H1 (cell line): ENCODE measurements at regions not wholly inside any gene's neighbourhood (a gene's known extent, or its start where the extent isn't known, plus 50 kb on each side); places are given as distances from the start of the nearest gene placed in this dataset.

Experiments
- CTCF ChIA-PET: fragments of 300-600 bp; sonication (Branson Sonifier 250); formaldehyde crosslinking; loops from one replicate; lab custom pipeline; 2021; ENCODE audit not compliant: partially characterized antibody; lab: Charles Lee
- POLR2A ChIA-PET: fragments of 300-600 bp; sonication (Branson Sonifier 250); formaldehyde crosslinking; loops from one replicate; lab custom pipeline; 2021; ENCODE audit warnings: inconsistent platforms; ENCODE audit not compliant: partially characterized antibody; lab: Charles Lee
- DNase-seq, 2 experiments: peaks; one replicate each; pipeline versions ENCODE4 v3.0.0 to v3.0.0-alpha.2; 2010 to 2022; ENCODE audit warnings: low spot score in 2 of 2, low read depth in 1 of 2, mixed read lengths in 1 of 2
- FAIRE-seq: peaks from 2 replicates; lab custom pipeline; 2011; peaks lifted over from hg19 to GRCh38; lab: Jason Lieb, UNC
- H2AFZ ChIP-seq: 2 replicates; pipeline ENCODE4 v1.8.1; 2012; ENCODE audit warnings: low read length, inconsistent platforms
- H2AK5ac ChIP-seq: 2 replicates; pipeline ENCODE4 v1.6.1; 2013; ENCODE audit warnings: low read depth, low read length
- H2BK120ac ChIP-seq: replicated peaks from 2 replicates; pipeline ENCODE3; 2013; ENCODE audit warnings: low read depth, low read length, inconsistent platforms
- H2BK12ac ChIP-seq: 2 replicates; pipeline ENCODE4 v1.6.1; 2013; ENCODE audit warnings: low read depth, low read length
- H2BK15ac ChIP-seq: 2 replicates; pipeline ENCODE4 v1.6.1; 2013; ENCODE audit warnings: low read length
- H2BK20ac ChIP-seq: 2 replicates; pipeline ENCODE4 v1.6.1; 2013; ENCODE audit warnings: low read length
- H2BK5ac ChIP-seq: 2 replicates; pipeline ENCODE4 v1.6.1; 2013; ENCODE audit warnings: low read depth, low read length
- H3K14ac ChIP-seq: 2 replicates; pipeline ENCODE4 v1.6.1; 2013; ENCODE audit warnings: inconsistent platforms; ENCODE audit not compliant: insufficient read length
- H3K18ac ChIP-seq: 2 replicates; pipeline ENCODE4 v1.6.1; 2013; ENCODE audit warnings: low read length; ENCODE audit errors: extremely low read depth
- H3K23ac ChIP-seq: 2 replicates; pipeline ENCODE4 v1.6.1; 2013; ENCODE audit warnings: inconsistent platforms; ENCODE audit not compliant: insufficient read length
- H3K23me2 ChIP-seq: 2 replicates; pipeline ENCODE4 v1.6.1; 2013; ENCODE audit warnings: low read depth, low read length
- H3K27ac ChIP-seq: 2 replicates; pipeline ENCODE4 v1.6.1; 2011; ENCODE audit warnings: low read depth, low read length, inconsistent platforms
- H3K27me3 ChIP-seq, 4 experiments: replicated peaks in 1 of 4; 1 replicate in 1 of 4; 2 replicates in 3 of 4; pipeline versions ENCODE4 v1.6.1 to v1.8.1; 2011 to 2013; ENCODE audit warnings: low read length in 3 of 4, mild to moderate bottlenecking in 3 of 4, inconsistent platforms in 2 of 4, mixed read lengths in 2 of 4, moderate library complexity in 1 of 4; ENCODE audit not compliant: control insufficient read depth in 3 of 4, insufficient read depth in 3 of 4; ENCODE audit errors: extremely low read depth in 1 of 4
- H3K36me3 ChIP-seq, 4 experiments: 2 replicates each; pipeline versions ENCODE4 v1.6.1 to v1.8.1; 2011 to 2013; ENCODE audit warnings: mild to moderate bottlenecking in 4 of 4, low read length in 3 of 4, moderate library complexity in 2 of 4, control low read depth in 1 of 4, inconsistent platforms in 1 of 4; ENCODE audit not compliant: insufficient read depth in 4 of 4, control insufficient read depth in 2 of 4
- H3K4ac ChIP-seq: replicated peaks from 2 replicates; pipeline ENCODE3; 2013; ENCODE audit warnings: low read length, low read depth, mixed read lengths, inconsistent platforms; ENCODE audit not compliant: insufficient read length
- H3K4me1 ChIP-seq, 4 experiments: replicated peaks in 1 of 4; 1 replicate in 1 of 4; 2 replicates in 3 of 4; pipeline versions ENCODE4 v1.6.1 to v1.8.1; 2011 to 2013; ENCODE audit warnings: low read length in 3 of 4, inconsistent platforms in 2 of 4, mixed read lengths in 1 of 4; ENCODE audit not compliant: insufficient read depth in 4 of 4, control insufficient read depth in 3 of 4
- H3K4me2 ChIP-seq, 2 experiments: 2 replicates each; pipeline versions ENCODE4 v1.6.1 to v1.8.1; 2011 to 2013; ENCODE audit warnings: low read depth in 2 of 2, low read length in 2 of 2, control low read depth in 1 of 2, inconsistent platforms in 1 of 2, mild to moderate bottlenecking in 1 of 2; ENCODE audit not compliant: insufficient read depth in 1 of 2
- H3K4me3 ChIP-seq, 4 experiments: fragments of 200-600, 300-600 bp in 1 of 4; sonication (generic), shearing (Covaris generic), sonication (Bioruptor Twin) in 1 of 4; 2 replicates each; pipeline versions ENCODE4 v1.5.1 to v1.8.1; 2011 to 2016; ENCODE audit warnings: low read length in 4 of 4, low read depth in 3 of 4, control low read depth in 2 of 4, inconsistent platforms in 2 of 4, mild to moderate bottlenecking in 2 of 4, mixed read lengths in 1 of 4, moderate library complexity in 1 of 4; ENCODE audit not compliant: insufficient read depth in 2 of 4; ENCODE audit errors: extremely low read depth in 1 of 4
- H3K56ac ChIP-seq: replicated peaks from 2 replicates; pipeline ENCODE3; 2013; ENCODE audit warnings: low read depth, mild to moderate bottlenecking, mixed read lengths, low read length, inconsistent platforms; ENCODE audit not compliant: insufficient read length
- H3K79me1 ChIP-seq: 2 replicates; pipeline ENCODE4 v1.6.1; 2013; ENCODE audit warnings: low read depth, low read length, control low read depth
- H3K79me2 ChIP-seq, 2 experiments: 2 replicates each; pipeline versions ENCODE4 v1.6.1 to v1.8.1; 2012 to 2013; ENCODE audit warnings: low read length in 2 of 2, mild to moderate bottlenecking in 2 of 2, inconsistent platforms in 1 of 2; ENCODE audit not compliant: insufficient read depth in 2 of 2, control insufficient read depth in 1 of 2
- H3K9ac ChIP-seq, 4 experiments: replicated peaks in 1 of 4; 1 replicate in 1 of 4; 2 replicates in 3 of 4; pipeline versions ENCODE4 v1.6.1 to v1.8.1; 2011 to 2013; ENCODE audit warnings: low read depth in 3 of 4, low read length in 3 of 4, control low read depth in 2 of 4, mild to moderate bottlenecking in 2 of 4, moderate library complexity in 2 of 4, inconsistent platforms in 1 of 4; ENCODE audit errors: extremely low read depth in 1 of 4
- H3K9me3 ChIP-seq, 2 experiments: 2 replicates each; pipeline versions ENCODE4 v1.6.1 to v1.8.1; 2012 to 2013; ENCODE audit warnings: mild to moderate bottlenecking in 2 of 2, moderate library complexity in 2 of 2, control low read depth in 1 of 2, inconsistent platforms in 1 of 2, low read depth in 1 of 2, low read length in 1 of 2, mixed read lengths in 1 of 2; ENCODE audit not compliant: insufficient read depth in 2 of 2
- H4K20me1 ChIP-seq, 2 experiments: replicated peaks in 1 of 2; 2 replicates each; pipeline versions ENCODE3 to v1.8.1; 2011 to 2013; ENCODE audit warnings: inconsistent platforms in 2 of 2, low read length in 2 of 2, mild to moderate bottlenecking in 1 of 2; ENCODE audit not compliant: insufficient read depth in 2 of 2, control insufficient read depth in 1 of 2
- H4K5ac ChIP-seq: 2 replicates; pipeline ENCODE4 v1.6.1; 2013; ENCODE audit warnings: low read length, low read depth, mixed read lengths, inconsistent platforms; ENCODE audit not compliant: insufficient read length
- H4K8ac ChIP-seq: 2 replicates; pipeline ENCODE4 v1.8.0; 2013; ENCODE audit warnings: mild to moderate bottlenecking, moderate library complexity, low read length, inconsistent platforms; ENCODE audit not compliant: insufficient read depth; ENCODE audit errors: extremely low read depth
- H4K91ac ChIP-seq: replicated peaks from 2 replicates; pipeline ENCODE3; 2013; ENCODE audit warnings: low read length, mixed read lengths, inconsistent platforms; ENCODE audit not compliant: insufficient read length
- ATF2 ChIP-seq: IDR thresholded peaks from 2 replicates; pipeline ENCODE4 v1.6.1; 2012; ENCODE audit warnings: low read length, inconsistent platforms
- ATF3 ChIP-seq: IDR thresholded peaks from 2 replicates; pipeline ENCODE4 v1.6.1; 2011; ENCODE audit warnings: low read depth, mild to moderate bottlenecking, low read length; ENCODE audit not compliant: insufficient read depth
- CBX5 ChIP-seq: fragments of 300-800, 300-1000 bp; sonication (generic); IDR thresholded peaks from 2 replicates; pipeline ENCODE4 v1.7.1; 2016; ENCODE audit warnings: antibody characterized with exemption, low read length, low read depth
- CEBPB ChIP-seq: IDR thresholded peaks from 2 replicates; pipeline ENCODE4 v1.6.1; 2012; ENCODE audit warnings: low read depth, low read length
- CREB1 ChIP-seq: IDR thresholded peaks from 2 replicates; pipeline ENCODE4 v1.6.1; 2012; ENCODE audit warnings: inconsistent platforms
- GABPA ChIP-seq: IDR thresholded peaks from 2 replicates; pipeline ENCODE4 v1.6.1; 2011; ENCODE audit warnings: mild to moderate bottlenecking, low read length, moderate library complexity, borderline replicate concordance; ENCODE audit not compliant: insufficient read depth
- GTF2F1 ChIP-seq: IDR thresholded peaks from 2 replicates; pipeline ENCODE4 v1.6.1; 2012; ENCODE audit warnings: low read depth, low read length, improper control_type of control experiment, borderline replicate concordance
- JUND ChIP-seq: IDR thresholded peaks from 2 replicates; pipeline ENCODE4 v1.6.1; 2011; ENCODE audit warnings: mild to moderate bottlenecking, improper control_type of control experiment, low read length
- MAX ChIP-seq: IDR thresholded peaks from 2 replicates; pipeline ENCODE4 v1.6.1; 2012; ENCODE audit warnings: inconsistent platforms
- POLR2A ChIP-seq, 2 experiments: IDR thresholded peaks; 1 replicate in 1 of 2; 2 replicates in 1 of 2; pipeline ENCODE4 v1.6.1; 2011; ENCODE audit warnings: low read depth in 2 of 2, low read length in 2 of 2, mild to moderate bottlenecking in 2 of 2; ENCODE audit errors: control extremely low read depth in 1 of 2
- POU5F1 ChIP-seq: IDR thresholded peaks from 2 replicates; pipeline ENCODE4 v1.6.1; 2011; ENCODE audit warnings: low read depth, mild to moderate bottlenecking, low read length, moderate library complexity
- SP1 ChIP-seq: IDR thresholded peaks from 2 replicates; pipeline ENCODE4 v1.6.1; 2011; ENCODE audit warnings: low read depth, low read length
- SP4 ChIP-seq: IDR thresholded peaks from 2 replicates; pipeline ENCODE4 v1.6.1; 2012; ENCODE audit warnings: low read length, inconsistent platforms
- TAF7 ChIP-seq: optimal IDR thresholded peaks from 2 replicates; pipeline ENCODE3; 2011; ENCODE audit warnings: low read depth, mild to moderate bottlenecking, inconsistent platforms, low read length, moderate library complexity, borderline replicate concordance
- WGBS, 2 experiments: shearing (Covaris generic) in 1 of 2; methylation state at CpG; one replicate each; pipeline versions ENCODE4 v1.1.6 to v1.1.7; 2013 to 2015; ENCODE audit warnings: low lambda C conversion rate in 2 of 2, mixed read lengths in 2 of 2, inconsistent platforms in 1 of 2, low coverage in 1 of 2, missing lambda C conversion rate in 1 of 2; ENCODE audit not compliant: insufficient replicate concordance in 2 of 2, insufficient coverage in 1 of 2, insufficient read length in 1 of 2; ENCODE audit errors: extremely low coverage in 1 of 2, missing lambda C conversion rate in 1 of 2; 5-methylcytosine and 5-hydroxymethylcytosine counted together

GRCh38 chr5:121292664-121293063 is 559.0 kb upstream of the FTMT start:
- H3K27me3 ChIP-seq = no peaks in the 10 kb centered on the region
- TF ChIP-seq ATF3 (no peak), CBX5 (no peak), POU5F1 (no peak), GABPA (no peak), CEBPB (no peak), CREB1 (no peak), GTF2F1 (no peak), SP4 (no peak), MAX (no peak), TAF7 (no peak), POLR2A (IDR thresholded peaks at IDR 0.05; ENCODE audit: control extremely low read depth in 1 of 2, low read depth in 2 of 2, low read length in 2 of 2) (no peak), ATF2 (no peak), JUND (no peak), SP1 (no peak)

More at GRCh38 chr5:121292664-121293063, 559.0 kb upstream of the FTMT start:
- no peak overlapping the region for H3K4me2 ChIP-seq
- FAIRE-seq (no peak), DNase-seq (no peak)
- no peak overlapping the region for H2AK5ac ChIP-seq
- H3K18ac ChIP-seq = no peak overlapping the region
- H3K23ac ChIP-seq = no peak overlapping the region
- no peaks in the 10 kb centered on the region for H3K4me1 ChIP-seq
- no peaks in the 10 kb centered on the region for H3K79me1 ChIP-seq
- no peak overlapping the region for H2BK120ac ChIP-seq
- no peaks in the 10 kb centered on the region for H3K36me3 ChIP-seq
- H3K9ac ChIP-seq = no peak overlapping the region
- H3K23me2 ChIP-seq = no peaks in the 10 kb centered on the region
- H4K8ac ChIP-seq = no peak overlapping the region
- H4K91ac ChIP-seq = no peak overlapping the region
- no peak overlapping the region for H2BK12ac ChIP-seq
- H3K56ac ChIP-seq = no peak overlapping the region
- H3K9me3 ChIP-seq = no peaks in the 10 kb centered on the region
- no peak overlapping the region for H4K5ac ChIP-seq
- H2BK20ac ChIP-seq = no peak overlapping the region
- no peak overlapping the region for H3K14ac ChIP-seq
- POLR2A ChIA-PET = no interaction called here
- H2BK5ac ChIP-seq = no peak overlapping the region
- 95% methylated on average over 2 of the region's 2 CpGs; no CpG with 5 or more reads in 1 of the 2 experiments for WGBS, 2 experiments
- H3K27ac ChIP-seq = no peak overlapping the region
- no peak overlapping the region for H3K4me3 ChIP-seq
- no peaks in the 10 kb centered on the region for H3K79me2 ChIP-seq
- no peak overlapping the region for H2AFZ ChIP-seq
- no peak overlapping the region for H2BK15ac ChIP-seq
- CTCF ChIA-PET = no interaction called here
- no peak overlapping the region for H3K4ac ChIP-seq
- H4K20me1 ChIP-seq = no peaks in the 10 kb centered on the region
